Upper lobe of right lung (tissue), 1 donor: ENCODE measurements at regions not wholly inside any gene's neighbourhood (a gene's known extent, or its start where the extent isn't known, plus 50 kb on each side); places are given as distances from the start of the nearest gene placed in this dataset.

Experiments used
- ATAC-seq: fragments of 200-7000 bp; cut with Tn5 transposase; one replicate; pipeline ENCODE4 v1.9.1; 2020; ENCODE audit warnings: mild to moderate bottlenecking, moderate library complexity
- DNase-seq: peaks from one replicate; pipeline ENCODE4 v3.0.0-alpha.2; 2020
- H3K27ac ChIP-seq: fragments of 200-600 bp; one replicate; pipeline ENCODE4 v1.8.0; 2022
- H3K27me3 ChIP-seq: fragments of 200-600 bp; one replicate; pipeline ENCODE4 v1.8.0; 2022; ENCODE audit warnings: mild to moderate bottlenecking
- H3K36me3 ChIP-seq: fragments of 200-600 bp; one replicate; pipeline ENCODE4 v1.8.0; 2022
- H3K4me1 ChIP-seq: fragments of 200-600 bp; one replicate; pipeline ENCODE4 v1.8.0; 2022
- H3K4me3 ChIP-seq: fragments of 200-600 bp; one replicate; pipeline ENCODE4 v1.8.0; 2022; ENCODE audit warnings: mild to moderate bottlenecking
- H3K9me3 ChIP-seq: fragments of 200-600 bp; one replicate; pipeline ENCODE4 v1.8.0; 2022
- CTCF ChIP-seq: fragments of 200-600 bp; IDR thresholded peaks from one replicate; pipeline ENCODE4 v1.8.0; 2022; ENCODE audit warnings: antibody characterized with exemption
- intact Hi-C: fragments of 100-400 bp; cut with DNase I; formaldehyde crosslinking; loops from one replicate; pipeline ENCODE4 v1.11.0; 2022
- donor health status: DM: no; HTN: yes; CAD: no; lungs with severe emphysema.

DNA sequence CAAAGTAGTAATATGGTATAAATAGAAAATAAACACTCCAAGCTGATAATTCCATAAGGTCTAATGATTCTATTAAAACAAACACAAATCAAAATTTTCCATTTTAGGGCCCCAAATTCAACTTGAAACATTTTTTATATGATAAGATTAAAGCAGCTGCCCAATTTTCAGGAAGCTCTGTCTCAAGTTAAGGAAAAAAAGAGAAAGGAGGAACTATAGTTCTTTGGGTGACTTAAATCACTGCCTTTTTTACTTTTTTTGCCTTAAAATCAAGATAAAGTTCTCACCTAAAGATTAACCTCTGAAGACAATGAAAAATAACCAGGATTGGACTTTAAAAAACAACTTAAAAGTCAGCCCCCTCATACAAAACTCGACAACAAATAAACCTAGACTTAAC, 76.0 kb upstream of the IFNE start:
- ATAC-seq (no peak), DNase-seq (no peak)
- no peak overlapping the region for H3K4me3 ChIP-seq
- TF ChIP-seq CTCF, result no peak
- peaks cover 11% of the 10 kb centered on the region for H3K4me1 ChIP-seq
- H3K27me3 ChIP-seq, result peaks cover 69% of the 10 kb centered on the region
- H3K36me3 ChIP-seq, result no peaks in the 10 kb centered on the region
- intact Hi-C loops, result no loop called here
- H3K9me3 ChIP-seq, result no peaks in the 10 kb centered on the region
- H3K27ac ChIP-seq, result no peak overlapping the region

GRCh38 chr9:21558615-21559401, 76.7 kb upstream of the IFNE start:
- no peak for ATAC-seq
- no peak overlapping the region for H3K27ac ChIP-seq
- DNase-seq, result peak; percentile 43
- peaks cover 67% of the 10 kb centered on the region for H3K27me3 ChIP-seq
- intact Hi-C loops, result no loop called here
- H3K36me3 ChIP-seq, result no peaks in the 10 kb centered on the region
- peak overlapping the region; percentile 50 for H3K4me3 ChIP-seq
- no peak for TF ChIP-seq CTCF
- H3K4me1 ChIP-seq, result peaks cover 11% of the 10 kb centered on the region
- no peaks in the 10 kb centered on the region for H3K9me3 ChIP-seq

DNA sequence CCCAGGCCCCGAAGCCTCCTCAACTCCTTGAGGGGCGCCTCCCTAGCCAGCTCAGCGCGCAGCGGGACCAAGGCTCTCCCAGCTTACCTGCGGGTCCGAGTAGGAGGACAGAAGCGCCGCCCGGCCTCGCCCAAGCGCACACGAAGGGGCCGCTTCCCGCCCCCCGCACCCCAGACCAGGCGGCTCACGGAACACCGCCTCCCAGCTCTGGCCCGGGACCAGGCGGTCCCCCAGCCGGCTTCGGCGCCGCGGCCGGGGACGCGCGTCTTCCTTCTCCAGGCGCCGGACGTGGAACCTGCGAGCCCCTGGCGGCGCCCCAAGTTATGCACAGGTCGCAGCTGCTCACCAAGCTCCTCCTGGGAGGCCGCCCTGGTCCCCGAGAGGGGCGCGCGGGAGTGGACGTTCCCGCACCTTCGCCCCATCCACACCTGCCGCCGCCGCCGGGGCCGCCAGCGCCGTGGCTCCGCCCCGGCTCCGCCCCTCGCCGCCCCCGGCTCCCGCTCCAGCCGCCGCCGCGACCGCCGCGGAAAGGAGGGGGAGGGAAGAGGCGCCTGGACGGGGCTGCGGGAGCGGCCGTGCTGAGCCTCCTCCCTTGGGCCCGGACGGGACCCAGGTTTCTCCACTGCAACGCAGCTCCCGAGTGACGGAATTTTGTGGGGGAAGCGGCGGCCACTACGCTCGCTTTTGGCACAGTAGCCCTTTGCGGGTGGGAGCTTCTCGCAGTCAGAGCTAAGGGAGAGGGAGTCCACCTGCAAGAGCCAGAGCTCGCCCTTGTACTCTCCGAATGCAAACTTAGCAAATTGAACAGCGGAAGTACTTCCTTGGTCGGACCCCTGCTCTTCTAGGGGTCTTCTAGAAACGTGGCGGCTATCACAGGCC, 77.5 kb upstream of the IFNE start:
- H3K27me3 ChIP-seq, result peaks cover 63% of the 10 kb centered on the region

GRCh38 chr9:21560281-21560745, 78.2 kb upstream of the IFNE start:
- H3K36me3 ChIP-seq, result no peaks in the 10 kb centered on the region
- DNase-seq (no peak), ATAC-seq (no peak)
- no peak for TF ChIP-seq CTCF
- intact Hi-C loops, result no loop called here
- peaks cover 11% of the 10 kb centered on the region for H3K4me1 ChIP-seq
- H3K27me3 ChIP-seq, result peaks cover 57% of the 10 kb centered on the region
- H3K4me3 ChIP-seq, result peak overlapping the region; percentile 50
- H3K27ac ChIP-seq, result no peak overlapping the region
- no peaks in the 10 kb centered on the region for H3K9me3 ChIP-seq

More for the DNA sequence above, 77.5 kb upstream of the IFNE start:
- intact Hi-C loops, result no loop called here
- DNase-seq, result peak; percentile 71
- no peaks in the 10 kb centered on the region for H3K9me3 ChIP-seq
- peak overlapping the region; percentile 50 for H3K4me3 ChIP-seq
- H3K4me1 ChIP-seq, result peaks cover 11% of the 10 kb centered on the region
- TF ChIP-seq CTCF, result no peak
- H3K27ac ChIP-seq, result no peak overlapping the region
- peak; percentile 78 for ATAC-seq
- H3K36me3 ChIP-seq, result no peaks in the 10 kb centered on the region

DNA sequence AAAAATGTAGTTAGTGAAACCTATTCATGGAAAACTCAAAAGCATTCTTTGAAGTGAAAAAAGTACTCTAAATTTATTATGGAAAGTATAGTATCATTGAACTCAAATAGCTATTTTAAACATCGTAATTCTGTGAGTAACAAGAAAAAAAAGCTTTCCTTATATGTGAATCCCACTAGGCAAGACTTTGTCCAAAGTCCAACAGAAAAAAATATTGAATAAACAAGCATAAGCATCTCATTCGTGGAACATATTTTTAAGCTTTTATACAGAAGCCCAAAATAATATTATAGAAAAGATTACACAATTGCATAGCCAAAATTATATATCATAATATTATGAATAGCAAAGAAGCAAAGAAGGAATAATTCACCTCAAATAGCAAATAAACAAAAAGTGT, 79.4 kb upstream of the IFNE start:
- DNase-seq (no peak), ATAC-seq (no peak)
- Histone ChIP-seq H3K27ac (no peak overlapping the region), H3K9me3 (no peaks in the 10 kb centered on the region), H3K36me3 (no peaks in the 10 kb centered on the region), H3K4me1 (peaks cover 11% of the 10 kb centered on the region), H3K27me3 (peaks cover 45% of the 10 kb centered on the region), H3K4me3 (no peak overlapping the region)
- TF ChIP-seq CTCF, result no peak
- intact Hi-C loops, result no loop called here
